Osteocyte (in vitro differentiated cells): ENCODE measurements at regions not wholly inside any gene's neighbourhood (a gene's known extent, or its start where the extent isn't known, plus 50 kb on each side); places are given as distances from the start of the nearest gene placed in this dataset.

ENCODE experiments used
- DNase-seq: peaks from one replicate; pipeline ENCODE4 v3.0.0; 2021; ENCODE audit warnings: mixed read lengths; ENCODE audit not compliant: unreplicated experiment; ENCODE audit errors: extremely low spot score
- H3K27ac Mint-ChIP-seq: one replicate; pipeline ENCODE4 v1.8.0; 2021; ENCODE audit warnings: mild to moderate bottlenecking, mixed read lengths; ENCODE audit not compliant: unreplicated experiment
- H3K27me3 Mint-ChIP-seq: one replicate; pipeline ENCODE4 v1.8.0; 2021; ENCODE audit warnings: mixed read lengths; ENCODE audit not compliant: unreplicated experiment
- H3K36me3 Mint-ChIP-seq: one replicate; pipeline ENCODE4 v1.8.0; 2021; ENCODE audit warnings: mixed read lengths; ENCODE audit not compliant: unreplicated experiment
- H3K4me1 Mint-ChIP-seq: one replicate; pipeline ENCODE4 v1.8.0; 2021; ENCODE audit warnings: mixed read lengths; ENCODE audit not compliant: unreplicated experiment
- H3K4me3 Mint-ChIP-seq: one replicate; pipeline ENCODE4 v1.8.0; 2021; ENCODE audit warnings: mild to moderate bottlenecking, moderate library complexity, mixed read lengths; ENCODE audit not compliant: unreplicated experiment
- H3K9me3 Mint-ChIP-seq: one replicate; pipeline ENCODE4 v1.8.0; 2021; ENCODE audit warnings: mixed read lengths; ENCODE audit not compliant: unreplicated experiment
- CTCF ChIP-seq: fragments of 200-600 bp; sonication (generic); IDR thresholded peaks from 2 replicates; pipeline ENCODE4 v1.5.0; 2021; ENCODE audit warnings: antibody characterized with exemption, mild to moderate bottlenecking, moderate library complexity

- TF ChIP-seq CTCF: no peak
- Mint-ChIP-seq H3K36me3 (no peaks in the 10 kb centered on the region), H3K27me3 (no peaks in the 10 kb centered on the region), H3K9me3 (no peaks in the 10 kb centered on the region), H3K4me3 (no peak overlapping the region), H3K27ac (no peak overlapping the region), H3K4me1 (no peaks in the 10 kb centered on the region)
- no peak for DNase-seq
These were observed 1215.7 kb downstream of the MAT2B start for GRCh38 chr5:164721116-164721515.

- H3K4me1 Mint-ChIP-seq: no peaks in the 10 kb centered on the region
- H3K36me3 Mint-ChIP-seq: no peaks in the 10 kb centered on the region
- H3K9me3 Mint-ChIP-seq: no peaks in the 10 kb centered on the region
- no peak overlapping the region for H3K4me3 Mint-ChIP-seq
- TF ChIP-seq CTCF: no peak
- no peak for DNase-seq
- no peak overlapping the region for H3K27ac Mint-ChIP-seq
- H3K27me3 Mint-ChIP-seq: no peaks in the 10 kb centered on the region
These were observed 1216.2 kb downstream of the MAT2B start for GRCh38 chr5:164721656-164722055.

- Mint-ChIP-seq H3K9me3 (no peaks in the 10 kb centered on the region), H3K4me3 (no peak overlapping the region), H3K4me1 (no peaks in the 10 kb centered on the region), H3K36me3 (no peaks in the 10 kb centered on the region), H3K27me3 (no peaks in the 10 kb centered on the region), H3K27ac (no peak overlapping the region)
- DNase-seq: no peak
- no peak for TF ChIP-seq CTCF
These were observed 1217.3 kb downstream of the MAT2B start for GRCh38 chr5:164722702-164723101.

- DNase-seq: no peak
- Mint-ChIP-seq H3K27me3 (no peaks in the 10 kb centered on the region), H3K9me3 (no peaks in the 10 kb centered on the region), H3K27ac (no peak overlapping the region), H3K36me3 (no peaks in the 10 kb centered on the region), H3K4me1 (no peaks in the 10 kb centered on the region), H3K4me3 (no peak overlapping the region)
- TF ChIP-seq CTCF: no peak
These were observed 1221.6 kb downstream of the MAT2B start for GRCh38 chr5:164727012-164727411.

- no peaks in the 10 kb centered on the region for H3K27me3 Mint-ChIP-seq
- H3K36me3 Mint-ChIP-seq: no peaks in the 10 kb centered on the region
- DNase-seq: no peak
- H3K4me1 Mint-ChIP-seq: no peaks in the 10 kb centered on the region
- no peak overlapping the region for H3K27ac Mint-ChIP-seq
- H3K4me3 Mint-ChIP-seq: no peak overlapping the region
- peaks cover 3% of the 10 kb centered on the region for H3K9me3 Mint-ChIP-seq
- TF ChIP-seq CTCF: no peak
These were observed 1223.3 kb downstream of the MAT2B start for GRCh38 chr5:164728733-164729132.
